ENCODE measurements at regions not wholly inside any gene's neighbourhood (a gene's known extent, or its start where the extent isn't known, plus 50 kb on each side); places are given as distances from the start of the nearest gene placed in this dataset.

- DNase-seq = no peak
Observed at GRCh38 chr14:38900887-38901286, 202.1 kb downstream of the SEC23A start.

GRCh38 chr14:38887696-38888095 is 215.3 kb downstream of the SEC23A start:
- DNase-seq = peak; percentile 41 to 75 (median 59)

- no peak for DNase-seq
Observed at GRCh38 chr14:38884109-38884508, 218.9 kb downstream of the SEC23A start.

- no peak for DNase-seq
Observed at GRCh38 chr14:38883127-38883526, 219.9 kb downstream of the SEC23A start.

GRCh38 chr14:38882533-38882932 is 220.5 kb downstream of the SEC23A start:
- DNase-seq = no peak

GRCh38 chr14:38880643-38881524 is 222.2 kb downstream of the SEC23A start:
- DNase-seq = peak; percentile 36 to 74 (median 56)

- DNase-seq = no peak
Observed at GRCh38 chr14:38877744-38878388, 225.2 kb downstream of the SEC23A start.

GRCh38 chr14:38874721-38875120 is 228.3 kb downstream of the SEC23A start:
- DNase-seq = peak in 2 of 4 experiments; percentile 62 to 64

GRCh38 chr14:38873941-38874612 is 229.0 kb downstream of the SEC23A start:
- peak; percentile 50 to 84 (median 68) for DNase-seq

- no peak for DNase-seq
Observed at GRCh38 chr14:38870296-38870836, 232.7 kb downstream of the SEC23A start.

GRCh38 chr14:38868399-38869290 is 234.4 kb downstream of the SEC23A start:
- DNase-seq = no peak

GRCh38 chr14:38867561-38868150 is 235.4 kb downstream of the SEC23A start:
- peak; percentile 76 to 91 (median 81) for DNase-seq

GRCh38 chr14:38866461-38866860 is 236.6 kb downstream of the SEC23A start:
- peak in 2 of 4 experiments; percentile 29 to 66 for DNase-seq

GRCh38 chr14:38862366-38862765 is 240.7 kb downstream of the SEC23A start:
- no peak for DNase-seq

- DNase-seq = no peak
Observed at GRCh38 chr14:38860530-38860929, 242.5 kb downstream of the SEC23A start.

- DNase-seq = no peak
Observed at GRCh38 chr14:38856798-38857197, 246.2 kb downstream of the SEC23A start.

- DNase-seq = no peak
Observed at GRCh38 chr14:38855513-38855912, 247.5 kb downstream of the SEC23A start.

- no peak for DNase-seq
Observed at GRCh38 chr14:38851111-38851510, 251.9 kb downstream of the SEC23A start.

- DNase-seq = no peak
Observed at GRCh38 chr14:38850664-38851063, 252.4 kb downstream of the SEC23A start.

GRCh38 chr14:38848243-38848935 is 254.6 kb downstream of the SEC23A start:
- peak in 1 of 4 experiments; percentile 16 for DNase-seq

GRCh38 chr14:38847161-38847560 is 255.9 kb downstream of the SEC23A start:
- no peak for DNase-seq

Measured in suppressor macrophage (primary cell).